GM21529 (cell line): ENCODE measurements at regions not wholly inside any gene's neighbourhood (a gene's known extent, or its start where the extent isn't known, plus 50 kb on each side); places are given as distances from the start of the nearest gene placed in this dataset.
"Not testable (repeated sequence)": the region's sequence is repeated elsewhere in the genome, so short reads cannot be mapped to it uniquely, and the experiment has no call there.

Experiments used
- ATAC-seq: cut with Tn5 transposase; IDR thresholded peaks from one replicate; pipeline ENCODE4 v1.9.1; 2021; ENCODE audit not compliant: unreplicated experiment

DNA sequence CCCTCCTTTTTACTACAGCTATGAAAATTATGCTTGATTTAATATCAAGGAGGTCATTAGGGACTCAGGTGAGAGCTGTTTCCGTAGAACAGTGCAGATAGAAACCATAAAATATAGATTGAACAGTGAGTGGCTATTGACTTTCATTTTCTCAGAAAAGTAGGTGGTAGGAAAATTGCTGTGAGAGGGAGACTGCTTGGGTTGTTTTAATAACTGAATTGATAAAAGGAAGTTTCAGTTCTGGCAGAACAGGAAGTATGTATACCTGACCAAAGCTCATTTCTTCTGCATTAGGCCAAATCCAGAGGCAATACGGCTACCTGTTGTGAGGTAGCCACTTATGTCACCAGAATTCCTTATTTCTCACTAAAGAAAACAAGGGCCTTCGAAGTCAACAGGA, 761.7 kb upstream of the ARRDC3 start:
- no peak for ATAC-seq

DNA sequence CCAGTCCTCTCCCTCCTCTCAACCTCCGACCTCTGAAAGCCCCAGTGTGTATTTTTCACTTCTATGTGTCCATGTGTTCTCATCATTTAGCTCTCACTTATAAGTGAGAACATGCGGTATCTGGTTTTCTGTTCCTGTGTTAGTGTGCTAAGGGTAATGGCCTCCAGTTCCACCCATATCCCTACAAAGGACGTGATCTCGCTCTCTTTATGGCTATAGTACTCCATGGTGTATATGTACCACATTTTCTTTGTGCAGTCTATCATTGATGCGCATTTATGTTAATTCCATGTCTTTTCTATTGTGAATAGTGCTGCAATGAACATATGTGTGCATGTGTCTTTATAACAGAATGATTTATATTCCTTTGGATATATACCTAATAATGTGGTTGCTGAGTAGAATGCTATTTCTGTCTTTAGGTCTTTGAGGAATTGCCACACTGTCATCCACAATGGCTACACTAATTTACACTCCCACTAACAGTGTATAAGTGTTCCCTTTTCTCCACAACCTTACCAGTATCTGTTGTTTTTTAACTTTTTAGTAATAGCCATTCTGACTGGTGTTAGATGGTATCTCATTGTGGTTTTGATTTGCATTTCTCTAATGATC, 749.3 kb upstream of the ARRDC3 start:
- ATAC-seq, result not testable (repeated sequence)

DNA sequence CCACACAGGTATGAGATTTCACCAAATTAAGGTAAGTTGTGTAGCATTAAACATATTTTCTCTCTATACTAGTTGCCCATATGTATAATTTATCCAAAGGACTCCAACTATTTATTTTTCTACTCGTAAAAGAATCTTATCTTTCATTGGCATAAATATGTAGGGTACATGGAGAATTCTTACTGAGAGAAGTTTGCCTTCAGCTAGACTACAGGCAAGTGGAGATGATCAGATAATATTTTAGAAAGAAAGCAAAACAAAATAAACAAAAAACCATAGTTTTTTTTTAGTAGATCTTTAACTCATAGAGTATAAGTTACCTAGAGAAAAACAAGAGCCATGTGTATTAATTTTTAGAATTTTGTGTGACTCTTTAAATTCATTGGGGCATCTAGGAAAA, 743.1 kb upstream of the ARRDC3 start:
- ATAC-seq, result no peak

DNA sequence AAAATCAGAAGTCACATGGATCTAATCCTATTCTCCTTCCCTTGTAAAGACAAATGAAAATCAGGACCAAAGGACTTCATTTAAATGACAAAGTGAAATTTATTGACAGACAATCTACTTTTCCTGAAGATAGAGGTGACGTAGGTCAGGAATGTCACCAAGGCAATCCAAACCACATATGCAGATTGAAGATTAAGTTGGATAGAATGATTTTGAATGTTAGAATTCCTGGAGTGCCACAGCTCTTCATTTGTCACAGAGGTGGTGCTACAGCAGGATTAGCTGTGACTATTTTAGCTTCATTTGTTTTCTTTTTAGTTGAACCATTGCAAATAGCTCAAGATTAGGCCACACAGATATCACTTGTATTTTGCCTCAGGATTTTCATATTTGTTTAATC, 736.0 kb upstream of the ARRDC3 start:
- no peak for ATAC-seq

DNA sequence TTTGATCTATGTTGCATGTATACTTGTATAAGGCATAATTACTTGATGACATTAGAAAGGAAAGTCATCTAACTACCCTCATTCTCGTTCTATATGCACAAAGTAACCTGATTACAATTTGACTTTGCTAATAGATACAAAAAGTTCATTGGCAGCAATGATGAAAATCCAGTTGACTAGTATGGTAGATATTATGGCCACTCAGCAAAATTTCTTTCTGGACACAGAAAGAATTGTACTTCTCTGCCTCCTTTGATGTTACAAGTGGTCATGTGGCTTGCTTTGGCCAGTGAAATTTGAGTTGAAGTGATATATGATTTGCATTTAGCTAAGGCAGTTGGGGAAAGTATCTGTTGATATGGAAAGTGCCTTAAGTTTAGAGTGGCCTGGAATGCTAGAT, 723.7 kb upstream of the ARRDC3 start:
- no peak for ATAC-seq

DNA sequence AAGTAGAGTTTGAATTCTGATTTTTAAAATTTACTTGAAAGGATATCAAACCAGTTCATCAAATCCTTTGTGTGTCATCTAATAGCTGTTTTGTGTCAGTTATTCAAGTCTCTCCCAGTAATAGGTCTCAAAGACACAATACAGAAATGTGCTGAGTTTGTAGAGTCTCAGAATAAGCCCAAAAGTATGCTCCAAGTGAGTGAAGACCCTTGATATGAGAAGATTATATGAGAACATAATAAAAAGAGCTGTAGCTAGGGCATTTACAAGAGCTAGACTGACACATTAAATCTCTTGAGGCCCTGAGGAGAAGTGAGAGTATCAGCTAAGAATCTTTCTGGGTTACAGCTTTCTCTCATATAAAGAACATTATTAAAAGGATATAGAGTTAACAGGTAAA, 721.0 kb upstream of the ARRDC3 start:
- ATAC-seq, result no peak

DNA sequence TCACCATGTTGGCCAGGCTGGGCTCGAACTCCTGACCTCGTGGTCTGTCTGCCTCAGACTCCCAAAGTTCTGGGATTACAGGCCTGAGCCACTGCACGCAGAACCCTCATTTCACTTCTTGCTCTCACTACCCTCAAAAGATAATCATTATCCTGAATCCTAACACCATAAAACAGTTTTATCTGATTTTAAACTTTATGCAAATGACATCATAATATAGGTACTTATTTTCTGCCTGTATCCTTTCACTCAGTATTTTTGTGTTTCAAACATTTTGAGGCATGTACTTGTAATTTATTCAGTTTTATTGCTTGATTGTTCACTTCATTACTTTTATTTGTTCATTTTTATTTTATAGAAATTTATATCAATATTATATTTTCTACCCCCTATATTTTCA, 719.2 kb upstream of the ARRDC3 start:
- no peak for ATAC-seq

DNA sequence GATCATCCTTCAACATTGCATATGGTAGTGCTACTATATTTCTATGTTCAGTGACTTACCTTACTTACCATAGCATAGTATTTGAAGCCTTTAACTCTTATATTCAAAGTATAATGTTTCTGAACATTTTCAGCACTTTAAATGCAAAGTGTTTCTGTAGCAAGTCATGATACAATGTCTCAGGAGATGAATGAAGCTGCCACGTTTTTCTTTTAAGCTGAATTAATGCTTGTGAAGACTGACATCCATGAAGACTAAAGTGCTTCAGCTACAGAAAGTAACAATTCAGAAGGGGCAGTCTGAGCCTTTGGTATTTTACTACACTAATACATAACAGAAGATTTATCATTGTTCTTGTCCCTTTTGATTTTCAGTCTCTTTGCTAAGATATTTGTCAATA, 709.1 kb upstream of the ARRDC3 start:
- no peak for ATAC-seq

DNA sequence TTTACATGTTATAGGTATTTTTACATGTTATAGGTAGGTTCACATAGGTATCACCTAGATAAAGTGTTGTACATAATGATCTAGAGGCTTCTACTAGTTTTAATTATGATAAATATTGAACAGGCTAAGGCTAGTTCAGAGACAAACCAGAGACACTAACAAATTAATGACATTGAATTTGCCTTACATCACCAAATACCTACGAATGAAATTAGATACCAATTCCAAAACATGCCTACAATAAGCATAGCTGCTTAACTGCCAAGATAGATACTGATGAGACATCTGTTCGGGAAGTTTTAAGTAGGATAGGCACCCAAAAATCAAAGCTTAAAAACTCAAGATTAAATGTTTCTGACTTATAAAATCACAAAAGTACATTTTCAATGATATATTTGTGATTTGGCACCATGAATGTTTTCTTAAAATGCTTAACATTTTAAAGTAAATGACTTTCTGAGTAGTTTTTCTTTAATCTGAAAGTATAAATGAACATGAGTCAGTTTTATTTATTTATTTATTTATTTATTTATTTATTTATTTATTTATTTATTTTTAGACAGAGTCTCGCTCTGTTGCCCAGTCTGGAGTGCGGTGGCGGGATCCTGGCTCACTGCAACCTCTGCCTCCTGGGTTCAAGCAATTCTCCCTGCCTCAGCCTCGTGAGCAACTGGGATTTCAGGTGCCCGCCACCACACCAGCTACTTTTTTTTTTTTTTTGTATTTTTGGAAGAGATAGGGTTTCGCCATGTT, 703.1 kb upstream of the ARRDC3 start:
- ATAC-seq, result no peak

DNA sequence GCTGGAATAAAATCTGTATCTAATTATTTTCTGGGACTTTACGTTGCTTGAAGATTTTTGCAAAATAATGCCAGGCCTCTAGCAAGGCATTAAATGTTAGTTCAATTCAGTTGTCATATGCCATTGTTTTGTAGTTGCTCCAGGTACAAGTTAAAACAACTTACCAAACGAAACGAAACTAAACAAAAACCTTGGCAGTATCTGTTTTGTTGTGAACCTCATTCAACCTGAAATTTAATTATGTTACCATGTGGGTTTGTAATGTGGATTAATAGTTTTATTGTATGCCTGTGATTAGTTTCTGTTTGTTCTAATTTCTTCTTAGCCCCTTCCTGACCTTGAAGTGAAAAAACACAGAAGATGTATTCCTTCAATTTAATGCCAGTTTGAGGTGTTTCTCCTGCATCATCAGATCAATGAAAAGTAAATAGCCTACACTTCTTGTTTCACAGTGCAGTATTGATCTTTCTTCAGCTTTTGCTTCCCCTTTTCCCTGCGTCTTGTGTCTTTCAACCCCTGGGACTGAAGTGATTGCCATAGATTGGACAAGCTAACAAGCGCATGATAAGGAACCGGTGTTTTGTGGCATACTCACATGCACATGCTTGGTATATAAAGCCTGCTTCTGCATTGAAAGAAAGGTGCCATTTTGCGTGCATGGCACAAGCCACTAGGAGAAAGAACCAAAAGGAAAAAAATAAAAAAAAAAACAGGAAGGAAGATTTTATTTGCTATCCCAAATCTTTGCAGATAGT, 699.0 kb upstream of the ARRDC3 start:
- no peak for ATAC-seq

DNA sequence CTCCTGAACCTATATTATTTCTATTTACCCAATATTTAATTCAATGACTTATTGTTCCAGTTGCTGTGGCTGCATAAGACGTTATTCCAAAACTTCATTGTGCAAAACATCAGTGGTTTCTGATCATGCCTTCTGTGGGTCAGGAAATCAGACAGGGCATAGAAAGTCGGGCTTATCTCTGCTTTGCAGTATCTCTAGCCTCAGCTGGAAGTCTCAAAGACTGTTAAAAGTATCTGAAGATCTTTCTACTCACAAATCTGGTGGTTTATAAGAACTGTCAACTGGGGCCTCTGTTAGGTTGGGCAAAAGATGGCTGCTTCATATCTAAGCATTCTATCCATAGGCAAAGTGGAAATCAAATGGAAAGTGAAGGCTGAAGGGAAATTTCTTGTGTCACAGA, 687.7 kb upstream of the ARRDC3 start:
- no peak for ATAC-seq

DNA sequence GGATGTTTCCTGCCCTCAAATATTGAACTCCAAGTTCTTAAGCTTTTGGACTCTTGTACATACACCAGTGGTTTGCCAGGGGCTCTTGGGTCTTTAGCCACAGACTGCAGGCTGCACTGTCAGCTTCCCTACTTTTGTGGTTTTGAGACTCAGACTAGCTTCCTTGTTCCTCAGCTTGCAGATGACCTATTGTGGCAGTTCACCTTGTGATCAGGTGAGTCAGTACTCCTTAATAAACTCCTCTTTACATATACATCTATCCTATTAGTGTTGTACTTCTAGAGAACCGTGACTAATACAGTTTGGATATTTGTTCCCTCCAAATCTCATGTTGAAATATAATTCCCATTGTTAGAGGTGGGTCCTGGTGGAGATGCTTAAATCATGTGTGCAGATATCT, 681.9 kb upstream of the ARRDC3 start:
- ATAC-seq, result no peak

DNA sequence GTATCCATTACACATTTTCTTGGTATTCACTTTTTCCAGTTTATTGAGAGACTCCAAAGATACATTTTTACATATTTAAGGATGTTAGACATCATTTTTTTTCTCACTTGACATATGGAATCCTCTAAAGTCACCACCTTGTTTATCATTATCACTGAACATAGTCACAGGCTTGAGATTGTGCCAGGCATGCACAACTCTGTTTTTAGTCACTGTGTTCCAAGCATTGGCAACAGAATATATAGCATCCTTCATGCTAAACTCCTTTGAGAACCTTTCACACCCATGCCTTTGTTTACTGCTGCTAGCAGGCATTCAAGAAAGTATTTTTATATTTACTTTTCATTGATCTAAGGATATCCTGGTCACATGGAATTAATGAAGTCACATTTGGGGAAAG, 668.6 kb upstream of the ARRDC3 start:
- ATAC-seq, result no peak

DNA sequence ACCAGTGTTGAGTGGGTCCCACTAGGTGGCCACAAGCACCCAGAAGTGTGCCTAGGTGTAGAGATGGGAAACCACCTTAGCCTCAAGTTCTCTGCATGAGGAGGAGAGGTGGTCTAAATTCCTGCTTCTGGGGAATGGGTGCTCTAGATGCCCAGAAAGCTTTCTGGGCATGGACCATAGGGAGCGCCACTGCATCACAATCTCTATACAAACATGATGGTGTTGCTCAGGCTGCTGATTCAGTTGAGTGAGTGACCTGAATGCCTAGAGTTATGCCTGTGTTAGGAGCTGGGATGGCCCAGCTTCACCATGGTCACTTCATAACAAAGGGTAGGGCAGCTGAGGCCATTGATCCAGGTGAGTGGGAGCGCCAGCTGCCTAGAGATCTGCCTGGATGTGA, 667.9 kb upstream of the ARRDC3 start:
- ATAC-seq, result no peak

DNA sequence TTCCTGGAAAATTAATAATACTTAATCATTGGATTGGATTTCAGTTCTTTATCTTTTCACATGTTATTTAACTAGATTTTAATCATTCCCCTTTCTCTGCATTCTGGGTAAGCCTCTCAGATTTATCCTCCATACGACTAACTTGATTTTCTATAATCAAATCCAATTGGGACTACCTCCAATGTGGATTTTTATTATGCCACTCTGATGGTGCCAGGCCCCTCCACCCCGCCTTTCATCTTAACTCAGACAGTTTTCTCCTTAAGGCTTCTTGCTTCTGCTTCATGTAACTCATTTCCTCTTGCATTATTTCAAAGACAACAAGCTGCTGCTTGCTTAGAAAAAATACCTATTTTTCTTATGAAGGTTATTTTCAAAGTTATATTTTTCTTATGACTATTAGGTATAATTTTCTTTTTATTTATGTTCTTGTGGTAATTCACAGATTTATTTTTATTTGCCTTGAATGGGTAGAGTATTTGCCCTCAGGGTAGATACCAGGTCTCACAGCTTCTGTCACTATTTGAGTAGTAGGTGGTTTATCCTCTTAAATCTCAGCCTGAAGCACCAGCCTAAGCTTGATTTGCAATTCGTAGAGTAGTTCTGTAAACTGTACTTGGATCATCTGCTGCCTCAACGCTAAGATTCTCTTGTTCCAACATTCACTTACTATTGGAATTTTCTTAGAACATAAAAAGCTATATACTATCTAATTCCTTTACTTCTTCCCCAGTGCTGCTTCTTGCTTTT, 659.0 kb upstream of the ARRDC3 start:
- ATAC-seq, result no peak

DNA sequence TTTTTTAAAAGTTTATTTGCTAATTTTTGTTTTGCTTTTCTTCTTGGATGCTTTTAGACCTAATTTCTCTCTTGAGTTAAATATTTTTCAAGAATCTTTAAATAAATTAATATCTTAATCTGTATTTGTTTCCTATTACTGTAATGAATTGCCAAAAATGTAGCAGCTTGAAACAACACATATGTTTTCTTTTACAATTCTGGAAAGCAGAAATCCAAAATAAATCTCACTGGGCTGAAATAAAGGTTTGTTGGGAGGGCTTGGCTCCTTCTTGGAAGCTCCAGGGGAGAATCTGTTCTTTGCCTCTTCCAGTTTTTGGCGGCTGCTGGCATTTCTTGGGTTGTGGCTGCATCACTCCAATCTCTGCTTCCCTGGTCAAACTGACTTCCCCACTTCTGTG, 658.1 kb upstream of the ARRDC3 start:
- ATAC-seq, result no peak

DNA sequence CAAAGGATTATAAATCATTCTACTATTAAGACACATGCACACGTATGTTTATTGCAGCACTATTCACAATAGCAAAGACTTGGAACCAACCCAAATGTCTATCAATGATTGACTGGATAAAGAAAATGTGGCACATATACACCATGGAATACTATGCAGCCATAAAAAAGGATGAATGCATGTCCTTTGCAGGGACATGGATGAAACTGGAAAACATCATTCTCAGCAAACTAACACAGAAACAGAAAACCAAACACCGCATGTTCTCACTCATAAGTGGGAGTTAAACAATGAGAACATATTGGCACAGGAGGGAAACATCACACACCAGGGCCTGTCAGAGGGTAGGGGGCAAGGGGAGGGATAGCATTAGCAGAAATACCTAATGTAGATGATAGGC, 646.7 kb upstream of the ARRDC3 start:
- not testable (repeated sequence) for ATAC-seq

DNA sequence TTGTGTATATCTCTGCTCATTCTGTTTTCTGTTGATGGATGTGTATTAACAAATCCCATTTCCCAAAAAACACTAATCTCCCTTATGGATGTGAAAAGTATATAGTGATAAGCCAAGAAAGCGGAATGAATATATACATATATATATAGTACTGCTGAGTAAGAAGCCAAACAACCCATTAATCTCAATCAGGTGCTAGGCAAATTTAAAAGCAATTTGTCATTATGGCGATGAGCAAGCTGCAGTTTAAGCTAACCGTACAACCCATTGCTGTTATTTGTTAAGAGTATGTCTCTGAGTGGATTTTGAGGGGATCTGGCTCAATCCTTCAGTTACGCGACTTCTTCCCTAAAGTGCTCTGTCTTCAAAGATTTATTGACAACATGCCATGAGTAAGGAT, 640.4 kb upstream of the ARRDC3 start:
- no peak for ATAC-seq

DNA sequence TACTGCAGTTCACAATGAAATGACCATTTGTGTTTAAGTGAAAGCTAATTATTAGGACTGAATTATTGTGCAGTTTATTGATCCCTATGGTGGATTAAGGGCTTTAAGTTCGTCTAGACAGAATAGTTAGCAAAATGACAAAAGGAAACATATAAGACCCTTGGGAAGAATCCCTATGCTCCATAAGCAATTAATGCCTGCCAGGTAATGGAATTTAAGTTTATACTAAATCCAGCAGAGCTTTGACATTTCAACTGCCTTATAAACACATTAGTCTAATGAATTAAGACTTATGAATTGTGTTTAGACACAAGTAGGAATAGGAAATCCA, 640.0 kb upstream of the ARRDC3 start:
- ATAC-seq, result no peak

DNA sequence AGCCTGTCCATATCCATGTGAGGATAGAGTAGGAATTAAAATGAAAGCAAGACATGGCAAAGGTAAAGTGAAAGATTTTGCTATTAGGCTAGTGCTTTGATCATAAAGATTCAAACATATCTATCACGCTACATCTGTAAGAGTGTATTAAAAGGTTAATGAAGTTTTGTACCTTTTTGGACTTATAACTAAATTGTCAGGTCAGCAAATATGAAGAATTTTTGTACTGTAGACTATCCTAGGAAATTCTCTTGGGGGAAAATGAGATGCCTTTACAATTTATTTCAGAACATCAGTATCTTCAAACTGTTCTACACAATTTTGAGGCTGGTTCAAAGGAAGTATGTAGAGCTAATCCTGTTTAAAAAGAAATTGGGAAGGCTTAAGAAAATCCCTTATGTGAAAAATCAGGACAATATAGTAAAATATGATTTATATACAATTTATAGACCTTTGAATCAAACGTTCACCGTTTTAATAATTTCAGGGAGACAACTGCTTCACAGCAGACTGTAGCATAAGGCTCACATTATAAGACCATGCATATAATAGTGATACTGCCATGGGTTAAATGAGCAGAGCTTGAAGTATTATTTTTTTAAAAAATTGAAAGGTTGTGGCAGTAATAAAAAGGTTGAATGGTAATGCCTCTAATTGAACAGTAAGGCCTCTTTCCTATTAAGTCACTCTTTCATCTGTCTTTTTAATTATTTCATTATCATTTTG, 639.5 kb upstream of the ARRDC3 start:
- no peak for ATAC-seq

DNA sequence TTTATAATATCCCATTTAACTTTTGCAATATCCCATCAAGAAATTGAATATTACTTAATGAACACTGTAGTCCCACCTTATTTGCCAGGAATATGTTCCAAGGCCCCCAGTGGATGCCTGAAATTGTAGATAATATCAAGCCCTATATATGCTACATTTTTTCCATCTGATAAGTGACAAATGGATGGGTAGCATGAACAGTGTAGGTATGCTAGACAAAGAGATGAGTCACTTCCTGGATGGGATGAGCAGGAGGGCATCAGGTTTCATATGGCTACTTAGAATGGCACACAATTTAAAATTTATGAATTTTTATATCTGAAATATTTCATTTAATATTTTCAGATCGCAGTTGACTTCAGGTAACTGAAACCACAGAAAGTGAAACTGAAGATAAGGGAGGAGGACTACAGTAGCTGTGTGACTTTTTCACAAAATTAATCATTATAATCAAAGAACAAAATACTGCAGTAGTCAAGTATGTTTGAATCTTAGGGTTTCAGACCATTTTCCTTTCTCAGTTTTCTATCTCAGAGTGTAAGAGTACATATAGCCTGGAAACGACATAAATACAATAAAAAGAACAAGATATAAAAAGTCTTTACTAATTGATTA, 636.4 kb upstream of the ARRDC3 start:
- no peak for ATAC-seq
